ENCODE measurements at regions not wholly inside any gene's neighbourhood (a gene's known extent, or its start where the extent isn't known, plus 50 kb on each side); places are given as distances from the start of the nearest gene placed in this dataset.

GRCh38 chr16:61555718-61556441, 480.4 kb downstream of the CDH8 start:
- TF ChIP-seq POLR2A (IDR thresholded peaks at IDR 0.05) (no peak), CTCF (IDR thresholded peaks at IDR 0.05) (no peak)

Measured in testis (tissue), 2 donors.